Neural progenitor cell (in vitro differentiated cells): ENCODE measurements at regions not wholly inside any gene's neighbourhood (a gene's known extent, or its start where the extent isn't known, plus 50 kb on each side); places are given as distances from the start of the nearest gene placed in this dataset.

Experiments
- DNase-seq: peaks from one replicate; pipeline ENCODE4 v3.0.0-alpha.2; 2016; ENCODE audit warnings: low spot score
- H2AFZ ChIP-seq: fragments of 200-600 bp; sonication (generic); replicated peaks from 2 replicates; pipeline ENCODE4 v1.6.1; 2016; ENCODE audit warnings: antibody characterized with exemption
- H3F3A ChIP-seq: fragments of 200-600 bp; sonication (generic); 2 replicates; pipeline ENCODE4 v1.6.1; 2016; ENCODE audit warnings: antibody characterized with exemption, low read depth
- H3K27ac ChIP-seq: fragments of 200-600 bp; sonication (generic); 2 replicates; pipeline ENCODE4 v1.5.1; 2016; ENCODE audit warnings: mild to moderate bottlenecking
- H3K27me3 ChIP-seq: fragments of 200-600 bp; sonication (generic); 2 replicates; pipeline ENCODE4 v1.6.1; 2016; ENCODE audit warnings: mild to moderate bottlenecking, moderate library complexity
- H3K36me3 ChIP-seq: fragments of 200-600 bp; sonication (generic); 2 replicates; pipeline ENCODE4 v1.5.1; 2016
- H3K4me1 ChIP-seq: fragments of 200-600 bp; sonication (generic); 2 replicates; pipeline ENCODE4 v1.6.1; 2016; ENCODE audit warnings: mixed run types
- H3K4me2 ChIP-seq: fragments of 200-600 bp; sonication (generic); 2 replicates; pipeline ENCODE4 v1.6.1; 2016
- H3K4me3 ChIP-seq: fragments of 200-600 bp; sonication (generic); 2 replicates; pipeline ENCODE4 v1.5.1; 2016
- H3K79me2 ChIP-seq: fragments of 200-600 bp; sonication (generic); 2 replicates; pipeline ENCODE4 v1.6.1; 2016; ENCODE audit warnings: low read depth
- H3K9ac ChIP-seq: fragments of 200-600 bp; sonication (generic); 2 replicates; pipeline ENCODE4 v1.6.1; 2016
- H3K9me3 ChIP-seq: fragments of 200-600 bp; sonication (generic); 2 replicates; pipeline ENCODE4 v1.5.1; 2016; ENCODE audit warnings: low read depth
- H4K20me1 ChIP-seq: fragments of 200-600 bp; sonication (generic); 2 replicates; pipeline ENCODE4 v1.6.1; 2016; ENCODE audit warnings: low read depth
- H3K27ac Mint-ChIP-seq: 3 replicates; pipeline ENCODE4 v1.8.0; 2021; ENCODE audit warnings: mixed read lengths
- H3K27me3 Mint-ChIP-seq: 2 replicates; pipeline ENCODE4 v1.8.0; 2022; ENCODE audit warnings: low read depth, mild to moderate bottlenecking, inconsistent platforms, moderate library complexity, mixed read lengths; ENCODE audit not compliant: insufficient read depth
- H3K36me3 Mint-ChIP-seq: 3 replicates; pipeline ENCODE4 v1.8.0; 2021; ENCODE audit warnings: mixed read lengths
- H3K4me1 Mint-ChIP-seq: 3 replicates; pipeline ENCODE4 v1.8.0; 2021; ENCODE audit warnings: mixed read lengths
- H3K4me3 Mint-ChIP-seq: 3 replicates; pipeline ENCODE4 v1.8.0; 2021; ENCODE audit warnings: mild to moderate bottlenecking, moderate library complexity, mixed read lengths
- H3K9me3 Mint-ChIP-seq: 3 replicates; pipeline ENCODE4 v1.8.0; 2020; ENCODE audit warnings: mixed read lengths
- CTCF ChIP-seq: fragments of 200-600 bp; sonication (generic); IDR thresholded peaks from 2 replicates; pipeline ENCODE4 v1.5.1; 2017; ENCODE audit warnings: antibody characterized with exemption, mild to moderate bottlenecking
- EZH2 ChIP-seq: fragments of 200-600 bp; sonication (generic); IDR thresholded peaks from 2 replicates; pipeline ENCODE4 v1.6.1; 2017; ENCODE audit warnings: antibody characterized with exemption, mild to moderate bottlenecking, moderate library complexity
- EZH2phosphoT487 ChIP-seq: fragments of 200-600 bp; sonication (generic); IDR thresholded peaks from 2 replicates; pipeline ENCODE4 v1.6.1; 2017; ENCODE audit warnings: antibody characterized with exemption

- H3K9me3 ChIP-seq = no peaks in the 10 kb centered on the region
- Mint-ChIP-seq H3K9me3 (no peaks in the 10 kb centered on the region), H3K4me1 (no peaks in the 10 kb centered on the region), H3K4me3 (no peak overlapping the region), H3K36me3 (no peaks in the 10 kb centered on the region), H3K27ac (no peak overlapping the region), H3K27me3 (no peaks in the 10 kb centered on the region)
- no peak for TF ChIP-seq CTCF
- no peak for TF ChIP-seq EZH2phosphoT487
- no peak for TF ChIP-seq EZH2
- no peaks in the 10 kb centered on the region for H3K27me3 ChIP-seq
- H3K36me3 ChIP-seq = no peaks in the 10 kb centered on the region
- no peak overlapping the region for H2AFZ ChIP-seq
- H3K9ac ChIP-seq = no peak overlapping the region
- no peaks in the 10 kb centered on the region for H3K79me2 ChIP-seq
- no peak overlapping the region for H3K4me2 ChIP-seq
- H3K4me1 ChIP-seq = no peaks in the 10 kb centered on the region
- H4K20me1 ChIP-seq = no peaks in the 10 kb centered on the region
- no peak for DNase-seq
- no peak overlapping the region for H3K27ac ChIP-seq
- H3K4me3 ChIP-seq = no peak overlapping the region
- H3F3A ChIP-seq = no peaks in the 10 kb centered on the region
Observed at GRCh38 chr7:15831606-15832005, 145.1 kb upstream of the MEOX2 start.

- Mint-ChIP-seq H3K27me3 (no peaks in the 10 kb centered on the region), H3K36me3 (no peaks in the 10 kb centered on the region), H3K9me3 (no peaks in the 10 kb centered on the region), H3K4me1 (no peaks in the 10 kb centered on the region), H3K4me3 (no peak overlapping the region), H3K27ac (no peak overlapping the region)
- H3K9me3 ChIP-seq = no peaks in the 10 kb centered on the region
- H3F3A ChIP-seq = no peaks in the 10 kb centered on the region
- H2AFZ ChIP-seq = no peak overlapping the region
- no peak overlapping the region for H3K4me2 ChIP-seq
- H3K4me1 ChIP-seq = no peaks in the 10 kb centered on the region
- DNase-seq = no peak
- no peaks in the 10 kb centered on the region for H4K20me1 ChIP-seq
- TF ChIP-seq EZH2phosphoT487 (no peak), CTCF (no peak), EZH2 (no peak)
- H3K79me2 ChIP-seq = no peaks in the 10 kb centered on the region
- no peaks in the 10 kb centered on the region for H3K27me3 ChIP-seq
- H3K27ac ChIP-seq = no peak overlapping the region
- H3K9ac ChIP-seq = no peak overlapping the region
- no peak overlapping the region for H3K4me3 ChIP-seq
- no peaks in the 10 kb centered on the region for H3K36me3 ChIP-seq
Observed at GRCh38 chr7:15829691-15830090, 143.2 kb upstream of the MEOX2 start.

GRCh38 chr7:15828881-15829280, 142.4 kb upstream of the MEOX2 start:
- TF ChIP-seq EZH2phosphoT487 = no peak
- TF ChIP-seq EZH2 = no peak
- no peak for TF ChIP-seq CTCF
- no peak overlapping the region for H3K4me3 Mint-ChIP-seq
- H3K4me1 ChIP-seq = no peaks in the 10 kb centered on the region
- no peak overlapping the region for H2AFZ ChIP-seq
- no peak overlapping the region for H3K4me2 ChIP-seq
- DNase-seq = no peak
- no peaks in the 10 kb centered on the region for H3K27me3 ChIP-seq
- H3K9me3 ChIP-seq = no peaks in the 10 kb centered on the region
- no peak overlapping the region for H3K27ac ChIP-seq
- H3F3A ChIP-seq = no peaks in the 10 kb centered on the region
- H3K36me3 Mint-ChIP-seq = no peaks in the 10 kb centered on the region
- H3K36me3 ChIP-seq = no peaks in the 10 kb centered on the region
- no peaks in the 10 kb centered on the region for H3K79me2 ChIP-seq
- H3K4me3 ChIP-seq = no peak overlapping the region
- H3K27ac Mint-ChIP-seq = no peak overlapping the region
- no peaks in the 10 kb centered on the region for H3K27me3 Mint-ChIP-seq
- no peak overlapping the region for H3K9ac ChIP-seq
- no peaks in the 10 kb centered on the region for H4K20me1 ChIP-seq
- no peaks in the 10 kb centered on the region for H3K9me3 Mint-ChIP-seq
- no peaks in the 10 kb centered on the region for H3K4me1 Mint-ChIP-seq
